Liver (tissue), 8 donors: ENCODE measurements at regions not wholly inside any gene's neighbourhood (a gene's known extent, or its start where the extent isn't known, plus 50 kb on each side); places are given as distances from the start of the nearest gene placed in this dataset.

Source experiments
- DNase-seq: peaks from one replicate; pipeline ENCODE4 v3.0.0-alpha.2; 2017; ENCODE audit warnings: low spot score
- H3K27ac ChIP-seq, 2 donors: one replicate each; pipeline ENCODE4 v1.7.0; 2013; ENCODE audit warnings: inconsistent platforms in 2 of 2, low read length in 2 of 2, control low read depth in 1 of 2, low read depth in 1 of 2, mild to moderate bottlenecking in 1 of 2
- H3K27me3 ChIP-seq, 4 donors: one replicate each; pipeline versions ENCODE4 v1.6.1 to v1.7.0; 2013; ENCODE audit warnings: low read length in 3 of 4, inconsistent platforms in 1 of 4, mild to moderate bottlenecking in 1 of 4, moderate library complexity in 1 of 4; ENCODE audit not compliant: control insufficient read depth in 4 of 4, insufficient read depth in 4 of 4
- H3K36me3 ChIP-seq, 4 donors: one replicate each; pipeline versions ENCODE4 v1.6.1 to v1.7.0; 2013; ENCODE audit warnings: low read length in 3 of 4, mild to moderate bottlenecking in 3 of 4, low read depth in 1 of 4, moderate library complexity in 1 of 4; ENCODE audit not compliant: control insufficient read depth in 4 of 4, insufficient read depth in 3 of 4
- H3K4me1 ChIP-seq, 4 donors: one replicate each; pipeline versions ENCODE4 v1.6.1 to v1.7.0; 2013; ENCODE audit warnings: low read length in 3 of 4, mild to moderate bottlenecking in 3 of 4, moderate library complexity in 1 of 4; ENCODE audit not compliant: control insufficient read depth in 4 of 4, insufficient read depth in 4 of 4
- H3K4me3 ChIP-seq, 3 donors: one replicate each; pipeline versions ENCODE4 v1.6.1 to v1.7.0; 2013; ENCODE audit warnings: low read length in 3 of 3, control low read depth in 1 of 3, low read depth in 1 of 3, mild to moderate bottlenecking in 1 of 3
- H3K9ac ChIP-seq, 2 donors: one replicate each; pipeline ENCODE4 v1.7.0; 2013; ENCODE audit warnings: low read length in 2 of 2, mild to moderate bottlenecking in 2 of 2, moderate library complexity in 2 of 2, control low read depth in 1 of 2, low read depth in 1 of 2
- H3K9me3 ChIP-seq, 4 donors: one replicate each; pipeline versions ENCODE4 v1.6.1 to v1.7.0; 2013; ENCODE audit warnings: low read length in 3 of 4; ENCODE audit not compliant: control insufficient read depth in 4 of 4
- ATF3 ChIP-seq: IDR thresholded peaks from 2 replicates; pipeline ENCODE4 v1.6.1; 2016; ENCODE audit warnings: antibody characterized with exemption
- CTCF ChIP-seq: fragments of 150-350 bp; IDR thresholded peaks from 2 replicates; pipeline ENCODE4 v1.5.1; 2017; ENCODE audit warnings: improper control_type of control experiment, low read depth, low read length; ENCODE audit not compliant: missing input control
- EGR1 ChIP-seq, 2 donors: IDR thresholded peaks; 2 replicates each; pipeline ENCODE4 v1.6.1; 2016 to 2018; ENCODE audit warnings: antibody characterized with exemption in 2 of 2, low read depth in 2 of 2
- FOXA1 ChIP-seq: IDR thresholded peaks from 2 replicates; pipeline ENCODE4 v1.6.1; 2016; ENCODE audit warnings: antibody characterized with exemption
- FOXA2 ChIP-seq: IDR thresholded peaks from 2 replicates; pipeline ENCODE4 v1.6.1; 2016; ENCODE audit warnings: antibody characterized with exemption
- GABPA ChIP-seq, 2 donors: IDR thresholded peaks in 1 of 2; conservative IDR thresholded peaks in 1 of 2; 2 replicates each; pipeline ENCODE4 v1.6.1; 2016; ENCODE audit warnings: antibody characterized with exemption in 2 of 2, mild to moderate bottlenecking in 1 of 2, moderate library complexity in 1 of 2
- HNF4A ChIP-seq, 2 donors: conservative IDR thresholded peaks; 2 replicates each; pipeline ENCODE4 v1.6.1; 2016; ENCODE audit warnings: antibody characterized with exemption in 2 of 2, mild to moderate bottlenecking in 2 of 2
- HNF4G ChIP-seq: IDR thresholded peaks from 2 replicates; pipeline ENCODE4 v1.6.1; 2016; ENCODE audit warnings: antibody characterized with exemption
- JUND ChIP-seq, 2 donors: IDR thresholded peaks; 2 replicates each; pipeline ENCODE4 v1.6.1; 2016; ENCODE audit warnings: antibody characterized with exemption in 2 of 2
- MAX ChIP-seq: IDR thresholded peaks from 2 replicates; pipeline ENCODE4 v1.6.1; 2016; ENCODE audit warnings: antibody characterized with exemption
- RAD21 ChIP-seq, 2 donors: IDR thresholded peaks; 2 replicates each; pipeline ENCODE4 v1.6.1; 2016; ENCODE audit warnings: antibody characterized with exemption in 2 of 2, mild to moderate bottlenecking in 2 of 2
- RXRA ChIP-seq, 2 donors: IDR thresholded peaks; 2 replicates each; pipeline ENCODE4 v1.6.1; 2017 to 2018; ENCODE audit warnings: antibody characterized with exemption in 2 of 2, mild to moderate bottlenecking in 1 of 2
- SP1 ChIP-seq: IDR thresholded peaks from 2 replicates; pipeline ENCODE4 v1.6.1; 2018; ENCODE audit warnings: antibody characterized with exemption, mild to moderate bottlenecking
- TAF1 ChIP-seq: conservative IDR thresholded peaks from 2 replicates; pipeline ENCODE4 v1.6.1; 2016; ENCODE audit warnings: antibody characterized with exemption, mild to moderate bottlenecking
- YY1 ChIP-seq: IDR thresholded peaks from 2 replicates; pipeline ENCODE4 v1.6.1; 2016; ENCODE audit warnings: antibody characterized with exemption, mild to moderate bottlenecking
- WGBS: extraction: QIAGEN DNeasy Blood & Tissue Kit; methylation state at CpG from one replicate; pipeline ENCODE4 v1.1.7; 2013; 5-methylcytosine and 5-hydroxymethylcytosine counted together
- TF ChIP-seq, protein P1 (sequence below): IDR thresholded peaks from 2 replicates; pipeline ENCODE4 v1.6.1; 2016; ENCODE audit warnings: antibody characterized with exemption, mild to moderate bottlenecking
- donor health status: healthy.
- donor health status: healthy.
- donor health status: healthy.
- donor health status: healthy.
- donor health status: healthy.

- 97% methylated on average over 4 of the region's 4 CpGs for WGBS
- Histone ChIP-seq H3K27ac (no peak overlapping the region), H3K27me3 (no peaks in the 10 kb centered on the region), H3K9ac (no peak overlapping the region), H3K36me3 (no peaks in the 10 kb centered on the region), H3K4me3 (no peak overlapping the region), H3K9me3 (no peaks in the 10 kb centered on the region), H3K4me1 (no peaks in the 10 kb centered on the region)
- no peak for DNase-seq
- no peak for TF ChIP-seq RAD21 (IDR thresholded peaks at IDR 0.05)
- TF ChIP-seq GABPA (IDR thresholded peaks at IDR 0.05 in 1 of 2, conservative IDR thresholded peaks at IDR 0.05 in 1 of 2) = no peak
- TF ChIP-seq JUND (IDR thresholded peaks at IDR 0.05) = no peak
- no peak for TF ChIP-seq YY1
- TF ChIP-seq FOXA1 = no peak
- no peak for TF ChIP-seq HNF4G
- TF ChIP-seq CTCF = no peak
- TF ChIP-seq, protein P1, sequence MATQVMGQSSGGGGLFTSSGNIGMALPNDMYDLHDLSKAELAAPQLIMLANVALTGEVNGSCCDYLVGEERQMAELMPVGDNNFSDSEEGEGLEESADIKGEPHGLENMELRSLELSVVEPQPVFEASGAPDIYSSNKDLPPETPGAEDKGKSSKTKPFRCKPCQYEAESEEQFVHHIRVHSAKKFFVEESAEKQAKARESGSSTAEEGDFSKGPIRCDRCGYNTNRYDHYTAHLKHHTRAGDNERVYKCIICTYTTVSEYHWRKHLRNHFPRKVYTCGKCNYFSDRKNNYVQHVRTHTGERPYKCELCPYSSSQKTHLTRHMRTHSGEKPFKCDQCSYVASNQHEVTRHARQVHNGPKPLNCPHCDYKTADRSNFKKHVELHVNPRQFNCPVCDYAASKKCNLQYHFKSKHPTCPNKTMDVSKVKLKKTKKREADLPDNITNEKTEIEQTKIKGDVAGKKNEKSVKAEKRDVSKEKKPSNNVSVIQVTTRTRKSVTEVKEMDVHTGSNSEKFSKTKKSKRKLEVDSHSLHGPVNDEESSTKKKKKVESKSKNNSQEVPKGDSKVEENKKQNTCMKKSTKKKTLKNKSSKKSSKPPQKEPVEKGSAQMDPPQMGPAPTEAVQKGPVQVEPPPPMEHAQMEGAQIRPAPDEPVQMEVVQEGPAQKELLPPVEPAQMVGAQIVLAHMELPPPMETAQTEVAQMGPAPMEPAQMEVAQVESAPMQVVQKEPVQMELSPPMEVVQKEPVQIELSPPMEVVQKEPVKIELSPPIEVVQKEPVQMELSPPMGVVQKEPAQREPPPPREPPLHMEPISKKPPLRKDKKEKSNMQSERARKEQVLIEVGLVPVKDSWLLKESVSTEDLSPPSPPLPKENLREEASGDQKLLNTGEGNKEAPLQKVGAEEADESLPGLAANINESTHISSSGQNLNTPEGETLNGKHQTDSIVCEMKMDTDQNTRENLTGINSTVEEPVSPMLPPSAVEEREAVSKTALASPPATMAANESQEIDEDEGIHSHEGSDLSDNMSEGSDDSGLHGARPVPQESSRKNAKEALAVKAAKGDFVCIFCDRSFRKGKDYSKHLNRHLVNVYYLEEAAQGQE = no peak
- TF ChIP-seq EGR1 (IDR thresholded peaks at IDR 0.05; ENCODE audit: low read depth in 2 of 2) = no peak
- no peak for TF ChIP-seq SP1
- no peak for TF ChIP-seq TAF1
These were observed 314.1 kb downstream of the PPP1R2C start for GRCh38 chrX:42463706-42464490.

GRCh38 chrX:42462917-42463316 is 315.0 kb downstream of the PPP1R2C start:
- H3K27me3 ChIP-seq = no peaks in the 10 kb centered on the region
- DNase-seq = no peak
- H3K4me3 ChIP-seq = no peak overlapping the region
- H3K9me3 ChIP-seq = no peaks in the 10 kb centered on the region
- no peaks in the 10 kb centered on the region for H3K4me1 ChIP-seq
- no peak overlapping the region for H3K9ac ChIP-seq
- TF ChIP-seq YY1 (no peak), ATF3 (no peak), CTCF (no peak), GABPA (IDR thresholded peaks at IDR 0.05 in 1 of 2, conservative IDR thresholded peaks at IDR 0.05 in 1 of 2) (no peak), FOXA2 (no peak), MAX (no peak), FOXA1 (no peak), HNF4A (conservative IDR thresholded peaks at IDR 0.05) (no peak), RXRA (IDR thresholded peaks at IDR 0.05) (no peak), JUND (IDR thresholded peaks at IDR 0.05) (no peak), EGR1 (IDR thresholded peaks at IDR 0.05; ENCODE audit: low read depth in 2 of 2) (no peak), HNF4G (no peak)
- H3K27ac ChIP-seq = no peak overlapping the region
- H3K36me3 ChIP-seq = no peaks in the 10 kb centered on the region
